HG02759 (cell line): ENCODE measurements at regions not wholly inside any gene's neighbourhood (a gene's known extent, or its start where the extent isn't known, plus 50 kb on each side); places are given as distances from the start of the nearest gene placed in this dataset.
"Not testable (repeated sequence)": the region's sequence is repeated elsewhere in the genome, so short reads cannot be mapped to it uniquely, and the experiment has no call there.

ENCODE experiments used
- ATAC-seq: cut with Tn5 transposase; IDR thresholded peaks from one replicate; pipeline ENCODE4 v1.9.1; 2021; ENCODE audit warnings: mild to moderate bottlenecking, moderate library complexity; ENCODE audit not compliant: unreplicated experiment

- ATAC-seq = no peak
These were observed 50.9 kb upstream of the PTPDC1 start for GRCh38 chr9:94033383-94033782.

- no peak for ATAC-seq
These were observed 52.3 kb upstream of the PTPDC1 start for GRCh38 chr9:94031946-94032345.

GRCh38 chr9:94031380-94031779 is 52.9 kb upstream of the PTPDC1 start:
- ATAC-seq = no peak

GRCh38 chr9:94030318-94031179 is 53.7 kb upstream of the PTPDC1 start:
- peak; percentile 99 for ATAC-seq

GRCh38 chr9:94029932-94030317 is 54.3 kb upstream of the PTPDC1 start:
- ATAC-seq = no peak

GRCh38 chr9:94026816-94027215 is 57.4 kb upstream of the PTPDC1 start:
- no peak for ATAC-seq

GRCh38 chr9:94022476-94022875 is 61.8 kb upstream of the PTPDC1 start:
- not testable (repeated sequence) for ATAC-seq

- ATAC-seq = not testable (repeated sequence)
These were observed 63.4 kb upstream of the PTPDC1 start for GRCh38 chr9:94020836-94021235.

GRCh38 chr9:94018628-94019027 is 63.5 kb upstream of the BARX1 start:
- ATAC-seq = no peak

- no peak for ATAC-seq
These were observed 62.9 kb upstream of the BARX1 start for GRCh38 chr9:94017939-94018531.

GRCh38 chr9:94016744-94017143 is 61.6 kb upstream of the BARX1 start:
- no peak for ATAC-seq

GRCh38 chr9:94014920-94015319 is 59.8 kb upstream of the BARX1 start:
- no peak for ATAC-seq

GRCh38 chr9:94014066-94014654 is 59.0 kb upstream of the BARX1 start:
- ATAC-seq = no peak

GRCh38 chr9:94010980-94011533 is 55.9 kb upstream of the BARX1 start:
- ATAC-seq = no peak

- no peak for ATAC-seq
These were observed 50.2 kb upstream of the BARX1 start for GRCh38 chr9:94005272-94005901.
